ENCODE measurements at regions not wholly inside any gene's neighbourhood (a gene's known extent, or its start where the extent isn't known, plus 50 kb on each side); places are given as distances from the start of the nearest gene placed in this dataset.

DNA sequence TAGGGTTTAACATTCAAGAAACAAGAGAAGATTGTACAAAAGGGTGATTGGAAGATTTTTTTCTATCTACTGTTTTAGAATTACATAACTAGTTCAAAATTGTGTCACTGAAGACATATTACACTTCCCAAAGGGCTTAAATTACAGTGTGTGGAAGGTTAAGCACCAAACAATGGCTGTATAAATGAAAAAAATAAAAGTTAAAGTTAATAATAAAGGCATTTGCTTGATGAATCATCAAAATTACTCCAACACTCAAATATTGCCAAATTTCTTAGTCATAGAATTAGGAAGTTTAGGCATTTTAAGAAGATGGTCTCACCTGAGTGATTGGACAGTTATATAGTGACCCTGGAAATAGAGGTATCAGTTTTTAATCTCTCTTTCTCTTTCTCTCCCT lies 227.6 kb upstream of the CARD18 start:
- TF ChIP-seq POLR2A (IDR thresholded peaks at IDR 0.05) (no peak), CTCF (IDR thresholded peaks at IDR 0.05) (no peak)
